Bronchial epithelial cell (primary cell): ENCODE measurements at regions not wholly inside any gene's neighbourhood (a gene's known extent, or its start where the extent isn't known, plus 50 kb on each side); places are given as distances from the start of the nearest gene placed in this dataset.
A peak's percentile ranks its signal among the peaks of the same experiment; 100 is the strongest.

Source experiments
- DNase-seq: peaks from one replicate; pipeline ENCODE4 v3.0.0-alpha.2; 2010; ENCODE audit warnings: low read depth
- FAIRE-seq: peaks from 2 replicates; lab custom pipeline; 2011; peaks lifted over from hg19 to GRCh38; lab: Jason Lieb, UNC
- H3K27me3 ChIP-seq: 2 replicates; pipeline ENCODE4 v1.5.1; 2011; ENCODE audit warnings: low read length; ENCODE audit not compliant: control insufficient read depth, insufficient read depth
- H3K36me3 ChIP-seq: 2 replicates; pipeline ENCODE4 v1.5.1; 2011; ENCODE audit warnings: low read length; ENCODE audit not compliant: control insufficient read depth, insufficient read depth
- H3K4me3 ChIP-seq: 2 replicates; pipeline ENCODE4 v1.5.1; 2011; ENCODE audit warnings: mild to moderate bottlenecking, low read depth, low read length, control low read depth
- TF ChIP-seq, protein P1 (sequence below): IDR thresholded peaks from 2 replicates; pipeline ENCODE4 v1.5.1; 2011; ENCODE audit warnings: mild to moderate bottlenecking, moderate library complexity, low read length, control low read depth, inconsistent platforms; ENCODE audit not compliant: insufficient read depth, severe bottlenecking

DNA sequence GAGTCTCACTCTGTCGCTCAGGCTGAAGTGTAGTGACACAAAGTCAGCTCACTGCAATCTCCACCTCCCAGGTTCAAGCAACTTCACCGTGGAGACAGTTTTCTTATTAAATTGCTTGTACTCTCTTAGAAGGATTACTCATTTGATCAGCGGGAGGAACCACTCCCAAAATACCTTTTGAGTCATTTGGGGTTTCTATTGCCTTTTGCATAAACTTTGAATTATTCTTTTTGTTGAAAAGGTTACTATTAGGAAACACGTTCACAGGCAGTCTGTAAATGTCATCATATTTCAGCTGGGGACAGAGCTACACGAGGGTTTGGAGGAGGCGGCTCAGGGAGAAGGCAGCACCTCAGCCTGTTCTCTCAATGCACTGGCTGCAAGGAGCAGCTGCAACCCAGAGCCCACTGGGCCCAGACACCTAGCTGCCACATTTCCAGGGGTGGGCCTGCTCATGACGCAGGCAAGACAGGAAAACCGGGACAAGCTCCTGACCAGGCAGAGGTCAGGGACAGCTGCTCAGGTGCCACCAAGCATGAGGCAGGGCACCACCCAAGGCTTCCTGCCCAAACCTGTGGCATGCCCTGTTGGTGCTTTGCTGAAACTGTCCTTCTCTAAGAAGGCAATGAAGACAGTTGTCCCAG lies 205.9 kb downstream of the BMP7 start:
- no peaks in the 10 kb centered on the region for H3K36me3 ChIP-seq
- TF ChIP-seq, protein P1, sequence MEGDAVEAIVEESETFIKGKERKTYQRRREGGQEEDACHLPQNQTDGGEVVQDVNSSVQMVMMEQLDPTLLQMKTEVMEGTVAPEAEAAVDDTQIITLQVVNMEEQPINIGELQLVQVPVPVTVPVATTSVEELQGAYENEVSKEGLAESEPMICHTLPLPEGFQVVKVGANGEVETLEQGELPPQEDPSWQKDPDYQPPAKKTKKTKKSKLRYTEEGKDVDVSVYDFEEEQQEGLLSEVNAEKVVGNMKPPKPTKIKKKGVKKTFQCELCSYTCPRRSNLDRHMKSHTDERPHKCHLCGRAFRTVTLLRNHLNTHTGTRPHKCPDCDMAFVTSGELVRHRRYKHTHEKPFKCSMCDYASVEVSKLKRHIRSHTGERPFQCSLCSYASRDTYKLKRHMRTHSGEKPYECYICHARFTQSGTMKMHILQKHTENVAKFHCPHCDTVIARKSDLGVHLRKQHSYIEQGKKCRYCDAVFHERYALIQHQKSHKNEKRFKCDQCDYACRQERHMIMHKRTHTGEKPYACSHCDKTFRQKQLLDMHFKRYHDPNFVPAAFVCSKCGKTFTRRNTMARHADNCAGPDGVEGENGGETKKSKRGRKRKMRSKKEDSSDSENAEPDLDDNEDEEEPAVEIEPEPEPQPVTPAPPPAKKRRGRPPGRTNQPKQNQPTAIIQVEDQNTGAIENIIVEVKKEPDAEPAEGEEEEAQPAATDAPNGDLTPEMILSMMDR, result no peak
- FAIRE-seq (no peak), DNase-seq (peak; percentile 25)
- H3K4me3 ChIP-seq, result no peak overlapping the region
- H3K27me3 ChIP-seq, result no peaks in the 10 kb centered on the region

DNA sequence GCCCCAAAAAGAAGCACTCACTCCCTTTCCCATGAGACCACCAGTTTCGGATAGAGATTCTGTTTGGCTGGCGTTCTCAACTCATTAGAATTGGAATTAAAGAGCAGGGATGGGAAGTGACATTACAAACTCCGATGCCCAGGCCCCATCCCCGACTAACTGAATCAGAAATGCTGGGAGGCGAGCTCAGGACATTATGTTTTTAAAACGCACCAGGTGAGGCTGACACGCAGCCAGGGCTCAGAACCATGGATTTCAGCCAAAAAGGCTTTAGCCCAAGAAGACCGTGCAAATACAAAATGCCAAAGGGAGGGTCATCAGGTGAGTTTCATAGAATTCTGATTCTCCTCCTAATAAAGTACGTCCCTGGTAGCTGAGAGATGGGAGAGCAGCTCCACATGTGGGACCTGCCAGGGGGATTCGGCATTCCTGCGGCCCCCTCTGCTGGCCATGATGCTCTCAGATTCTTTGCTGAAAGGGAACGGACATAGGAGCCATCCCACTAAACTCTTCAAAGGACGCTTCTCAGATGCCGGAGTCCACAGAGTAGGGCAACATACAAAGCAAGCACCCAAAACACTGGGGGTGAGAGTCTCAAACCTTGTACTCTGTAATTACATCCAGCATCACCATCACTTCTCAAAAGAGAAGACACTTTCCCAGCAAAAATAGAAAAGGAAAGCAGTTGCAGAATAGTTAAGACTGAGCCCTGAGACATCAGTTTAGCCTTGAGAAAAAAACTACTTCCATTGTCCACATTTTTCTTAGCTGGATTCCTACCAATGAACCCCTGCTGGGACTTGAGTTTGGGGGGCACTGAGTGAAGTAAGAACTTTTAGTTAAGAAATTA lies 205.2 kb downstream of the BMP7 start:
- Histone ChIP-seq H3K4me3 (no peak overlapping the region), H3K36me3 (no peaks in the 10 kb centered on the region), H3K27me3 (no peaks in the 10 kb centered on the region)
- TF ChIP-seq, protein P1, result no peak
- FAIRE-seq (no peak), DNase-seq (no peak)

DNA sequence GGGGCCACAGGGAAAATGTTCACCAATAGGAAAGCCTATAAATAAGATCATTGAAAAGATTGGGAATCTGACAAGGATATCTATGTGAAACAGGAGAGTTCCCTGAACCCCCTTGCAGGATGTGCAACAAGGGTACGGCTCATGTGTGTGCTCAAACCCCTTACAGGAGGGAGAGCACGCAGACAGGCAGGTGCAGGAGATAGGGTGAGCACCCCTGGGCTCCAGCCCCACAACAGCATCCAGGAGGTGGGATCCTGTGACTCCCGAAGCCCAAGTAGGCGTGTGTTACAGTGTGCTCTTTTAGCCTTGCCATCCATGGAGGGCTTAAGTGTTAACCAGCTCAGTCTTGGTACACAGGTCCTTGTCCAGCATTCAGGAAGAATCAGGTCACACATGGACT lies 204.2 kb downstream of the BMP7 start:
- H3K36me3 ChIP-seq, result no peaks in the 10 kb centered on the region
- TF ChIP-seq, protein P1, result no peak
- no peak overlapping the region for H3K4me3 ChIP-seq
- no peak for FAIRE-seq
- no peaks in the 10 kb centered on the region for H3K27me3 ChIP-seq
- DNase-seq, result no peak

DNA sequence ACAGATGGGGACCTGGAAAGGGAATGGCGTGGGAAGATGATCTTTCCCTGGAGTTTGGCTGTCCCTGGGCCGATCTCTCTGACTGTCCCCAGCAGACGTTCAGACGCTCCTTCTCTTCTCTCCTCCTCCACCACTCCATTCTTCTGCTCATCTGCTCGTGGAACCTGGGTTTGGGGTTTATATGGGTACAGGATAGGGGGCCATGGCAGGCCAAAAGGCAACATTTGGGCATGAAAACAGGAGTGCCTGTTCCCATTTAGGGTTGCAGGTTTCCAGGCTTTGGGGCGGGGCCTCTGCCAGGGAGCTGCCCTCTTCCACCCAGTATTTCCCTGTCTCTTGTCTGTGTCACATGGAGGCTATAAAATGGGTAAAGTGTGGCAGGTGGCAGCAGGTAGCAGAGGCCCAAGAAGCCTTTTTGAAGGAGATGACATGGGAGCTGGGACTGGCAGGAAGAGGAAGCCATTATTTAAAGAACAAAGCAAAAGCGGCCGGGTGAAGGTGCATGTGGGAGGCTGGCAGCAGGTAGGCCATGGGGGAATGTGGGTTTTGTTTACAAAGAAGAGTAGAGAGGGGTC lies 203.7 kb downstream of the BMP7 start:
- DNase-seq (no peak), FAIRE-seq (no peak)
- Histone ChIP-seq H3K36me3 (no peaks in the 10 kb centered on the region), H3K4me3 (no peak overlapping the region), H3K27me3 (no peaks in the 10 kb centered on the region)
- TF ChIP-seq, protein P1, result no peak

DNA sequence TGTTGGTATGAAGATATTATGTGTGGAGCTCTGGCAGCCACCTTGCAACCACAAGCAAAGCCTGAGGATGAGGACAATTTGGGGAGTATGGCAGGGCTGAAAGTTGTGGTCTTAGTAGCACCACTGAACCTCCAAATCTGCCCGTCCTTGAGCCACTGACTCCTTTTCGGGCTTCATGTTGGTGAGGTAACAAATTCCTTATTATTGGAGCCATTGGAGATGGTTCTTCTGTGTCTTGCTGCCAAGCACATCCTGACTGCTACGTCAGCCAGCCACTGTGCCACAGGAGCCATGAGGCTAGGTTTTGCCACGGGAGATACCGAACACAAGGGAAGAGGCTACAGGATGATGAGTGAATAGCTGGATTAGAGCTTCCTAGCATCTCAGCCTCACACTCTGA lies 201.6 kb downstream of the BMP7 start:
- Histone ChIP-seq H3K27me3 (no peaks in the 10 kb centered on the region), H3K36me3 (no peaks in the 10 kb centered on the region), H3K4me3 (no peak overlapping the region)
- DNase-seq, result no peak
- TF ChIP-seq, protein P1, result no peak
- no peak for FAIRE-seq
